GM18502 (cell line): ENCODE measurements at regions not wholly inside any gene's neighbourhood (a gene's known extent, or its start where the extent isn't known, plus 50 kb on each side); places are given as distances from the start of the nearest gene placed in this dataset.

Source experiments
- ATAC-seq: cut with Tn5 transposase; IDR thresholded peaks from one replicate; pipeline ENCODE4 v1.9.1; 2021; ENCODE audit warnings: mild to moderate bottlenecking; ENCODE audit not compliant: unreplicated experiment, poor library complexity

DNA sequence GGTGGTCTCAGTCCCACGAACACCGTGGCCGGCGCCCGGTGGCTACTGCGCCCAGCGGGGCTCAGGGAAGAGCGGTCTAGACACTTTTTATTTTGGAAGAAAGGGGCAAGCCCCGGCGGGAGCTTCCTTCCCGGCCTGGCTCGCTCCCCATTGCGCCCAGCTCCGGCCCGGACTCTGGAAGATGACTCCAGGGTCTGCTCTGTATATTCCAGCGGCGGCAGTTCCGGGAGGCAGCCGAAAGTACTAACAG is 225.1 kb upstream of the CRY1 start:
- no peak for ATAC-seq

DNA sequence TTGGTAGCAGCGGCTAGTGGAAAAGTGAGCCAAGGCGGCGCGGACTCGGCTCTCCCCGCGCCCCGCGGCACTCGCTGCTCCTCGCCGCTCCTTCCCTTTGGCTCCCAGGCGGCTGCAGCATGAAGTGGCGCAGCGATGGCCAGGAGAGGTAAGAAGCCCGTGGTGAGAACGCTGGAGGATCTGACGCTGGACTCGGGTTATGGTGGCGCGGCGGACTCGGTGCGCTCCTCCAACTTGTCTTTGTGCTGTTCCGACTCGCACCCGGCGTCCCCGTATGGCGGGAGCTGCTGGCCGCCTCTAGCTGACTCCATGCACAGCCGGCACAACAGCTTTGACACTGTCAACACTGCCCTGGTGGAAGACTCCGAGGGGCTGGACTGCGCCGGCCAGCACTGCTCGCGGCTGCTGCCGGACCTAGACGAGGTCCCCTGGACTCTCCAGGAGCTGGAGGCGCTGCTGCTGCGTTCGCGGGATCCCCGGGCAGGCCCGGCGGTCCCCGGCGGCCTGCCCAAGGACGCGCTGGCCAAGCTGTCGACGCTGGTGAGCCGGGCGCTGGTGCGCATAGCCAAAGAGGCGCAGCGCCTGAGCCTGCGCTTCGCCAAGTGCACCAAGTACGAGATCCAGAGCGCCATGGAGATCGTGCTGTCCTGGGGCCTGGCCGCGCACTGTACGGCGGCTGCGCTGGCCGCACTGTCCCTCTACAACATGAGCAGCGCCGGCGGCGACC is 225.6 kb upstream of the CRY1 start:
- ATAC-seq, result no peak

DNA sequence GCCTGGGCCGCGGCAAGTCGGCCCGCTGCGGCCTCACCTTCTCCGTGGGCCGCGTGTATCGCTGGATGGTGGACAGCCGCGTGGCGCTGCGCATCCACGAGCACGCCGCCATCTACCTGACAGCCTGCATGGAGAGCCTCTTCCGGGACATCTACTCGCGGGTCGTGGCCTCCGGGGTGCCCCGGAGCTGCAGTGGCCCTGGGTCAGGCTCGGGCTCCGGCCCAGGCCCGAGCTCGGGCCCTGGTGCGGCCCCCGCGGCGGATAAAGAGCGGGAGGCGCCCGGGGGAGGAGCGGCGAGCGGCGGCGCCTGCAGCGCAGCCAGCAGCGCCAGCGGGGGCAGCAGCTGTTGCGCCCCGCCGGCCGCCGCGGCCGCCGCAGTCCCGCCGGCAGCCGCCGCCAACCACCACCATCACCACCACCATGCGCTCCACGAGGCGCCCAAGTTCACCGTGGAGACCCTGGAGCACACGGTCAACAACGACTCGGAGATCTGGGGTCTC is 226.2 kb upstream of the CRY1 start:
- no peak for ATAC-seq

DNA sequence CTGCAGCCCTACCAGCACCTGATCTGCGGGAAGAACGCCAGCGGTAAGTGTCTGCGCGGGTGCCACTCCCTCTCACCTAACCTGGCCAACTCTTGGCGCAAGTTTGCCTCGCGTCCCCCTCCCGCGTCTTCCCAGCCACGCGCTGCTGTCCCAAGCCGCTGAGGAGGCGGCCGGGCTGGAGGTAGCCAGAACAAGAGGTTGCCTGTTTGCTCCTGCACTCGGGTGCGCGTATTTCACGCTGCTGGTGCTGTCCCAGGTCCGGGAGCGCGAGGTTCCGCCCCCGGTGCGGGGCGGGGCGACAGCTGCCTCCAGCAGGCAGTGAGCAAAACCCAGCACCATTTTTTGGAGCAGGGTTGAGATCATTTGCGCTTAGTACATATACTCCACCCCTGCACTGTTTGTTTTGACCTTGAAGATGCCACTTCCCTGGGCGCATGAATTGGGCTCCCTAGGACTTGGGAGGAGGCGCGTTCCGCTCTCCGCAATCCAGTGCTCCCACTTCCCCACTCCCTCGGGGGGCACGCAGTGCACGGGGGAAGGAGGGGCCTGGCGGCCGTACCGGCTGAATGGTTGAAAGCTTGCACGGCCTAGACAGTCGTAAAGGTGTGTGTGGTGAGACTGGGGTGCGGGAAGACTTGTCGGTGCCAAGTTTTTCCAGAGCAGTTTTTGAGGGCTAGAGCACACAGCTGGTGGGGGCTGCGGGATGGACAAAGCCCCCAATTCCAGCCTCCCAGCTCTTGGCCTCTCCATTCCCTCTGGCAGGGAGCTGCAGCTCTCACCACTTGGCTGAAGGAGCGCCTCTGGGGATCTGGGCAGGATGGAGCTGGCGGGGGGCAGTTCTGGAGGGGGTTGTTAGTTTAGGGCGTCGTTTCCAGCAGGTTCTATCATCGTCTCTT is 226.9 kb upstream of the CRY1 start:
- no peak for ATAC-seq

DNA sequence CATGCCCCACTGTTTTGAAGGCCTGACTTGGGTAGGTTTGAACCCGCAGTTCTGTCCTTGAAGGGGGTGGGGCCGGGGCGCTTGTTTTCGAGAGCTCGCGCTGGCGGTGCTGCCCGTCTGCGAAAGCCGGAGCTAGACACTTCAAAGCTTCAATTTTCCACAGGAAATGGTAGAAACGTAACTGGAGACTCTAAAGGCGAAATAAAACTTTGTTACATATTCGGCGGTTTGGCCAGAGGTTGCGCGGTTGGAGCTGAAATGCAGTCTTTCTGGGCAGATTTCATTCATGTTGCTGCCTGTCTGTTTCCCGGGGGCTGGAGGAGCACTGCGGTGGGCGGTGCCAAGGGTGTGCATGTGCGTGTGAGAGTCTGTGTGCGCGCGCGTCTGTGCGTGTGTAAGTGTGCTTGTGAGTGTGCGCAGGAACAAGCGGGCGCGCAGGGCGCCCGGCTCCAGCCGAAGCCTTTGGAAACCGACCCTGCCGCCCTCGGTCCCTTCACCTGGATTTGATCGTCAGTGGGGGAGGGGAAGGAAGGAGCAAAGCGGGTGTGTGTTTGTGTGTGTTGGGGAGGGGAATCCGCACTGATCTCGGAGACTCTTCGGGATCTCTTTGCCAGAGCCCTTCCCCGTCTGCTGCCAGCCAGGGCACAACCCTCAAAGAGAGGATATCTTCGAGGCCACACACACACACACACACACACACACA is 227.7 kb upstream of the CRY1 start:
- no peak for ATAC-seq

DNA sequence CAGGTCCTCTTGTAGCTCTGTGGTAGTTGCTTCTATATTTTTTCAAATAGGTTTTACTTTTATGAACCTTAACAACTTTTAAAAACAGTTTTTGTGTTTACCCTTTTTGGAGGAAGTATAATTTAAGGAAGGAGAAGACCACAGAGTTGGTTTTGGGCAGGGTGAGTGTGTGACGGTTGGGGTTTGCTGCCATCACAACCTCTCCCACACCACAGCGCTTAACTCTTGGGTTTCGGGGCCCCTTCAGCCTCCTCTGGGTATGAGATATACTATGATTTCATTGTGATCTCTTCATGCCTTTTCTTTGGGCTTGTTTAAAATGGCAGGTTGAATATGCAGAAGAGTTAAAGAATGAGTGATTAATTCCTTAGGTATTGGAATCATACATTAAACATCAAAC is 228.7 kb upstream of the CRY1 start:
- no peak for ATAC-seq

DNA sequence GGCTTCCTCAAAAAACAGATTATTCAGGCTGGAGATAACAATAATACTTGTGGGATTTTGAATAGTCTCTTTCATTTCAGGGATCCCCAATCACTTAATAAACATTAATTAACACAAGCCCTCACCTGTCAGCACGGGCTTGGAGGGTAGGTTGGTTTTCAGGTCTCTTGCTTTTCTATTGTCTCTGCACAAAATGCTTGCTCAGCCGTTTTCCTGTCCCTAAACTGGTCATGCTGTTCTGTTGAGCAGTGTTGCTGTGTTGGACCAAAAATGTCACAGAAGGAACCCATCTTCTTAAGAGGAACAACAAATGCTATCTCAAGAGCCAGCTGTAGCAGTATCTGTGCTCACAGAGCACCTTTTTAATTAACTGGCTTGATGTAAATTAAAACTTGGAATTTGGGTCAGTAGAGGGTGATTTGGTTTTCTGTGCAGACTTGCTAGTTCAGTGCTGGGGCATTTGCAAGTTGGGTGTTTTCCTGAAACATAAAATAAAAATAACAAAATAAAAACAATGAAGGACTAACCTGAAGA is 231.8 kb upstream of the CRY1 start:
- no peak for ATAC-seq

DNA sequence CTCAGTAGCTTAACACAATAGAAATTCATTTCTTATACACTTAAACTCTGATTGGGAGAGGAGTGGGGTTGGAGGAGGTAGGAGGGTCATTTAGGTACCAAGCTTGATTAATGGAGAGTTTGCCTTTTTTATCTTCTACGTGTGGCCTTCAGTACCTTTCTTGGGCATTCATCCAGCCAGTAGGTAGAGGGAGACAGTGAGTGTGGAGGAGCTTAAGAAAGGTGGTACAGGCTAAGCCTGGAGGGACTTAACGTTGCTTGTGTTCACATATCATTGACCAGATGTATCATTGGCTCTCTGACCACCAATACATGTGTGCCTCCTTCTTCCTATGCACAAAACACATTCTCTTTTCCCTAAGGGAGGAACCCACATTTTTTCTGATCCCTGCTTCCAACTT is 232.9 kb upstream of the CRY1 start:
- no peak for ATAC-seq

DNA sequence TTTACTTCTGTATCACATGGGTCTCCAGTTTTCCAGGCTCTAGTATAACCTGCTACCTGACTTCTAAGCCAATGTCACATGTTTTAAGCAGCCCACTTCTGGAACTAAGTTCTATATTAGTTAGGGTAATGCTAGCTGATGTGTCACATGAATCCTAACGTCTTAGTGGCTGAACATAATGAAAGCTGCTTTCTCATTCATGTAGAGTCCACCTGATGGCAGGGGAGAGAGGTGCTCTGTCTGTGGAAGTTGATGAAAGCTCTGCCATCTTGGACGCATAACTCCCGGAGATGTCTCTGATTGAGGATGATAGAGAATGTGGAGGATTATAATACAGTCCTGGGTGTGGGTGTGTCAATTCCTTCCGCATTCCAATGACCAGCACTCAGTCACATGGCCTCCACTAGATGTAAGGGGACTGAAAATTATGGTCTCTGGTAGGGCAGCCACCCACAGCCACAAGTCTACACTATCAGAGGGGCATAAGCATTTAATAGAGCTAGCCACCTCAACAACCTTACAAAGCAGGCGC is 234.4 kb upstream of the CRY1 start:
- no peak for ATAC-seq

DNA sequence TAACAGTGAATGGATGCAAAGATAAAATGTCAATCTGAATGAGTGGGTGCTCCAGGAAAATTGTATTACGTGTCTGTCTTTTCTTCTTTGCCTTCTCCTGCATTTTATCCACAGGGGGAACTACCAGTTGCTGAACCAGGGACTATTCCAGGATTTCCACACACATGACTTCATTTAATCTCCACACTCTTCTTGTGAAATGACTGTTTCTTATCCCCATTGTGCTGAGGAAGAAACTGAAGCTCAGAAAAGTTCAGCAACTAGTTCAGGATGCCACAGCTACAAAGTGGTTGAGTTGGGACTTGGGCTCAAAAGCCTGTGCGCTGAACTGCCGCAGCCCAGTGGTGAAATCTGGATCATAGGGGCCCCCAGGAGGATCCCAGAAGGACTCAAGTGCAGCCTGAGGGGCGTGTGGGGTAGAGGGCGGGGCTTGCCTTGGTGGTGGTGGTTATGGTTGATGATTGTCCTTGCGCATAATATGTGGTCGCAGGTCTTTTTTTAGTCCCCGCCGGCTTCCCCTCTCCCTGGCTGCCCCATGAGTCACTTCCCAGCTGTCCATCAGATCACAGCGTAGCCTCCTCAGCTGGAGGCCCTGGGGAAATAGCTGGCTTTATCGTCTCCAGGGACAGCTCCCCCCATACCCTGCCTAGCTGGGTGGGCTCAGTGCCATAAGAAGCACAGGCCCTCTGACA is 235.2 kb upstream of the CRY1 start:
- ATAC-seq, result no peak

DNA sequence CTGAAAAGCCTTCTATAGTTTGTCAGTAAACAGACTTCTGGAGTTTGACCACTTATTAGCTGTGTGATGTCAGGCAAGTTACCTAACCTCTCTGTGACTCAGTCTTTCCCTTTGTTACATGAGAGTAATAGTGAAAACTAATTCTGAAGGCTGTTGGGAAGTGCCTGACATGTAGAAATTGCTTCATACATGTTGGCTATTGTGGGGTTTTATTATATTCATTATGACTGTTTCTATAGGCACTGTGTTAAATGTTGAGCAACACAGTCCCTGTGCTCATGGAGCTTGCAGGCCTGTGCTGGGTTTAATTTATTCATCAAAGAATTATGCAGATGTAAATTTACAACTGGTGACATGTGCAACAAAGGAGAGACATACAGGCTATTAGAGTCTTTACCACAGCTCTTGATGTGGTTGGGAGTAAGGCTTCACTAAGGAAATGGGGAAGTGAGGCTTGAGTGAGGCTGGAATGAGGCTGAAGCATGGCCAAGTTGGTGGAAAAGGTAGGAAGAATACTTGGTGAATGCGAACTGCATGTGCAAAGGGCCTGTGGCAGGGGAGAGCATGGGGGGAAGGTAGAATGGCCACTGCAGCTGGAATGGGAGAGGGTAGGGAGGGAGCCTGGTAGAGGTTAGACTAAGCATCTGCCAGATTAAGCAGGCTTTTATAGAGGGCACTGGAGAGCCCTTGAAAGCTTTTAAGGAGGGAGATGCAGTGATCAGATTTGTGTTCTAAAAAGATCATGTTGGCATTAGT is 236.4 kb upstream of the CRY1 start:
- no peak for ATAC-seq

DNA sequence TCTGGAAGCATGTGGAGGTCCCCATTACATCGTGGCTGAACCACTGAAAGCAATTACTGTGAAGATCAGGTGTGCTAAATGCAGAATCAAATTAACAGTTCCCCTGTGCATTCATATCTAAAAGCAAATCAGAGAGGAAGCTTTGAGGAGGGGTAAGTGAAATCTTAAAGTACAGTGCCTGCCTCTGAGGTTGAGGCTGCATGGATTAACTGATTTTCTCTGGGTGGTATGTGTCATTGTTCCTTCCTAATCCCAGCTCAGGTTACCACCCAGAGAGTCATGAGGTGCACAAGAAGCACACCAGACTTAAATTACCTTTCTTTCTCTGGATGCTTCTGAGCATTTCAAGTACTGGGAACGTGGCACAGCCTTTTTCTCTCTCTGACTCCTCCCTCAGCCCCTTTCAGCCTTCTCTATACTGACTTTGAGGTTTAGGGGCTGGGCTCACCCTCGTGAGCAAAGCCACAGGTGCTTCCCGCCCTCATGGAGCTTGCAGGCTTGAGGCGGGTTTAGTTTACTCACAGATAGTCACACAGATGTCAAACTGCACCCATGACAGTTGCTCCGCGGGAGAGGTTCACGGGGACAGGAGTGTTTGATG is 237.6 kb upstream of the CRY1 start:
- ATAC-seq, result no peak

DNA sequence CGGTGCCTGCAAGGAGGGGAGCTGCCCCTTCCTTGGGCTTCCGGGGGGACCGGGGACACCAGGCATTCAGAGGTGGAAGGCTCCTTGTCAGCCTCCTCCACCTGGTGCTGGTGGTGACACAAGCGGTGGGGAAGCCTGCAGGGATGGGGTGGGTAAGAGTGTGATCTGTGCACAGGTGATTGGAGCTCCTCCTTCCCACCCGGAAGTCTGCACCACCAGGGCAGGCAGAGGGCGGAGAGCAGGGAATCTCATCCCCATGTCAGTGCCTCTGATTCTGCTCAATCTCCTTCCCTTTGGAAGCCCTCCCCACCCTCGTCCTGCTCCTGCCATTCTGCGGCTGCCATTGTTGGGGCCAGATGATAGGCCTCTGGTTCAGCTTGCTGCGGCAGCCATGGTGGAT is 238.1 kb upstream of the CRY1 start:
- no peak for ATAC-seq

DNA sequence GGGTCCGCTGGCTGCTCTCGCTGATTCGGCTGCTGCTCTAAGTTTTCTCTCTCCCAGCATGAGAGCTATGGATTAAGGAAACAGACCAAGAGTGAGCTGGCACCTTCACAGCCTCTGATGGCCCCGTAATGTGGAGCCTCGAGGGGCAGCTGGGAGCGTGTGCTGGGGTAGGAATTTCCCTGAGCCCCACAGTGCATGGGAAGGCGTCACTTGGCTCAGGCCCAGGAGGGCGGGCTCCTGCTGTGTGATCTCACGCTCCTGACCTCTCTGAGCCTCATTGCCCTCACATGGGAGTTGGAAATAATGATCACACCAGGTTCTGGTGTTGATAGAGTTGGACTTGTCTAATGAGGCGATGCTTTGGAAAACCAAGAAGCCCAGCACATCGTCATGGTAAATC is 238.6 kb upstream of the CRY1 start:
- no peak for ATAC-seq

DNA sequence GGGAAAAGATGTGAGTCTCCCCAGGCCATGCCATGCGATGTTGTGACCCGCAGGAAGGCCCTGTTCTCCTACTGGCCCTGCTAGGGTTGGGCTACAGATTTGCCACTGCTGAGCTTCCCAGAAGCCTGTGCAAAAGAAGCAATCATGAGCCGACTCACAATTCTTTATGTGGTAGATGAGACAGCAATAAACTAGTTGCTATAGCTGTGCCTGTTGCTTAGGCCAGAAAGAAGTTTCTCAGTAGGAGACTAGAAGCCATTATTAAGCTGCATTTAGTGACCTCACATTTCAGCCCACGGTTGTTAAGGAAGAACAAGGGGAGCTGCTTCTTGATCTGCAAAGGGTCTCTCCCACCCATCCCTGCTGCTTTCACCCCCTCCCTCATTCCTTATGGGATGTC is 239.4 kb upstream of the CRY1 start:
- ATAC-seq, result no peak

DNA sequence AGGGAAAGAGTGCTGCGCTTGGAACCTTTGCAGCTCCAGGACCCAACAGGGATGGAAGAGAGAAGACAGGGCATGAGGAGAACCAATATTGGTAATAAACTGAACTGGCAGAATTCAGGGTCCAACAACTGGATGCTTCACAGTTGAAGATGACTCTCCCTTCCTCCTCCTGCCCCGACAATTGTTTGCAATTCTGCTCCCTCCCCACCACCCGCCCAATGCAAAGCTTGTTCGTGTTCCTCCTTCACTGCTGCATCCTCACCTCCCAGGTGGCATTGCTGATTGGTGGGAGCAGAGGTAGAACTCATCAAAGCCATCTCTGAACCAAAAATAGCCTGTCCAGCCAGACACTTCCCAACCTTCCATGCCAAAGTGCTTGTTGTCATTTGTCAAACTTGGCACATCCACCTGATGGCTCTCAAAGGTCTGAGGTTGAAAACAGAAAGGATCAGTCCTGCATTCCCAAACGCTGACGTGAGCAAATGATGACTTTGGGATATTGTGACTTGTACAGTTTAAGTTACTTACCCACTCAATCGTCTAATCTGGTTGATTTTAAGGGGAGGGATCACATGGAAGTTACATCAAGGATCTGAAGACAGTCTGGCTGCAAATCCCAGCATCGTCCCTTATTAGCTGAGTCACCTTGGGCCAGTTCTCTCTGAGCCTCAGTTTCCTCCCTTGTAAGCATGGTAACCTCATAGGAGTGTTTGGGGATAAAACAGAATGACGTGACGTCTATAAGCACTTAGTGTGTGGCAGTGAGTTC is 242.6 kb upstream of the CRY1 start:
- ATAC-seq, result no peak

DNA sequence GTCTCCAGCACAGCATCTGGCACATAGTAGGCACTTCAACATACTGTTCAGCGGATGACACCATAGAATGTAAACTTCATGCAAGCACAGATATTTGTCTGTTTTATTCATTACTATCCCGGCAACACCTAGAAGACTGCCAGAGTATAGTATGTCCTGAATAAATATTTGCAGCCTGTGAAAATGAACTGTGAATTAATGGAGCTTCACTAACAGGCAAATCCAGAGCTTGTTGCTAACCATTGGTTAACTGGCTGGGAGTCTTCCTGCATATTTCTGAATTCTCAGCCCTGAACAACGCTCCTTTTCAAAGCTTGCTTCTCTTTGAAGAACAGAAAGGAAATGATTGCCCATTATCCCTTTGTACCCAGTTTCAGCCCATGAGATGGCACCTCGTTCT is 243.3 kb upstream of the CRY1 start:
- ATAC-seq, result no peak

DNA sequence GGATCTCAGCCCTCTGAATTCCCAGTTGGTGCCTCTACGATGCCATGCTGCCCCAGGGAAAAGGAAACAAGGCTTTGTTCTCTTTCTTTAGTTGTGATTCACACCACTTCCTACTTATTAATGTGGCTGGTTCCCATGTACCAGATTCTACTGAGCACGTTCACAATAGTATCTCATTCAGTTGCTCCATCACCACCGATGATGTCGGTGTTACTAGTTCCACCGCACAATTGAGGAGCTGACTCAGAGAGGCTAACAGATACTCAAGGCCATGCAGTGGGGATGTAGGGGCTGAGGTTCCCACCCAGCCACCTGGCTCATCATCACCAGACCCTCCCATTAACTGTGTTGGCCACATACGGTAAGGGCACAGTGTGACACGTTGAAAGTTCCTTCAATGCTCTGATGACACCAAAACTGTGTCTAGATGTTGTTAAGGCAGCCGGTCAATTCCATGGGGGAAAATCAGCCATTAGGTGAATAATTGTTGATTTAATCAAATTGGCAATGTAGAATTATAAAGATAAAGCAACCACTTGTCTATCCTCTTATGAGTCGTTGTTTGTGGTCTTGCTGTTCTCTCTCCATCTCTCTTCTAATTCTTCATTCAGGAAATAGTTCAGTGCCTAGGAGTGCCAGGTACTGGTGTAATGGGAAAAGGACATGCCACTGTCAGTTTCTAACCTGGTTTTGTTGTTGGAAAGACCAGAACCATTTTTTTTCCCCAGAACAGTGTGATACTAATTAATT is 244.2 kb upstream of the CRY1 start:
- ATAC-seq, result no peak
